ENCODE measurements at regions not wholly inside any gene's neighbourhood (a gene's known extent, or its start where the extent isn't known, plus 50 kb on each side); places are given as distances from the start of the nearest gene placed in this dataset.

DNA sequence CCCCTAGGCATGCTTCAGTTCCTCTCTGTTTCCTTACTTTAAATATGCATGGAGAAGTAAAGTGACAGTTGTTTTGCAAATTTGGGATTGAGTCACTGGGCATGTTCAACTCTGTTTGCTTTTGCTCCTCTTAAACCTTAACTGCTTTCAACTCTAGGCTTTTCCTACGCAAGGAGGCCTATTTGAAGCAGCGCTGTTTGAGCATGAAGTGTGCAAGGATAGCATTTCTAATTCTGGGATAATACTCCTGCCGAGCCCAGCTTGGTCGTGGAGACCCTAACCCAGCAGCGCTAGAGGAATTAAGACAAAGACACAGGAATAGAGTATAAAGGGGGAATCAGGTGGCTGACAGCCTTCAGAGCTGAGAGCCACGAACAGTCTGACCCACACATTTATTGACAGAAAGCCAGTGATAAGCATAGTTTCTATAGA lies 803.4 kb upstream of the CDH10 start:
- TF ChIP-seq, protein P1, sequence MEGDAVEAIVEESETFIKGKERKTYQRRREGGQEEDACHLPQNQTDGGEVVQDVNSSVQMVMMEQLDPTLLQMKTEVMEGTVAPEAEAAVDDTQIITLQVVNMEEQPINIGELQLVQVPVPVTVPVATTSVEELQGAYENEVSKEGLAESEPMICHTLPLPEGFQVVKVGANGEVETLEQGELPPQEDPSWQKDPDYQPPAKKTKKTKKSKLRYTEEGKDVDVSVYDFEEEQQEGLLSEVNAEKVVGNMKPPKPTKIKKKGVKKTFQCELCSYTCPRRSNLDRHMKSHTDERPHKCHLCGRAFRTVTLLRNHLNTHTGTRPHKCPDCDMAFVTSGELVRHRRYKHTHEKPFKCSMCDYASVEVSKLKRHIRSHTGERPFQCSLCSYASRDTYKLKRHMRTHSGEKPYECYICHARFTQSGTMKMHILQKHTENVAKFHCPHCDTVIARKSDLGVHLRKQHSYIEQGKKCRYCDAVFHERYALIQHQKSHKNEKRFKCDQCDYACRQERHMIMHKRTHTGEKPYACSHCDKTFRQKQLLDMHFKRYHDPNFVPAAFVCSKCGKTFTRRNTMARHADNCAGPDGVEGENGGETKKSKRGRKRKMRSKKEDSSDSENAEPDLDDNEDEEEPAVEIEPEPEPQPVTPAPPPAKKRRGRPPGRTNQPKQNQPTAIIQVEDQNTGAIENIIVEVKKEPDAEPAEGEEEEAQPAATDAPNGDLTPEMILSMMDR (IDR thresholded peaks at IDR 0.05): no peak
- TF ChIP-seq, protein P2, sequence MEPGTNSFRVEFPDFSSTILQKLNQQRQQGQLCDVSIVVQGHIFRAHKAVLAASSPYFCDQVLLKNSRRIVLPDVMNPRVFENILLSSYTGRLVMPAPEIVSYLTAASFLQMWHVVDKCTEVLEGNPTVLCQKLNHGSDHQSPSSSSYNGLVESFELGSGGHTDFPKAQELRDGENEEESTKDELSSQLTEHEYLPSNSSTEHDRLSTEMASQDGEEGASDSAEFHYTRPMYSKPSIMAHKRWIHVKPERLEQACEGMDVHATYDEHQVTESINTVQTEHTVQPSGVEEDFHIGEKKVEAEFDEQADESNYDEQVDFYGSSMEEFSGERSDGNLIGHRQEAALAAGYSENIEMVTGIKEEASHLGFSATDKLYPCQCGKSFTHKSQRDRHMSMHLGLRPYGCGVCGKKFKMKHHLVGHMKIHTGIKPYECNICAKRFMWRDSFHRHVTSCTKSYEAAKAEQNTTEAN (CRISPR knock-in tag; IDR thresholded peaks at IDR 0.05): no peak
- TF ChIP-seq ZNF423 (CRISPR knock-in tag; IDR thresholded peaks at IDR 0.05) (no peak), CREB1 (CRISPR knock-in tag; IDR thresholded peaks at IDR 0.05) (no peak), FOXP1 (CRISPR knock-in tag; IDR thresholded peaks at IDR 0.05; ENCODE audit: borderline replicate concordance) (no peak), NR2C2 (CRISPR knock-in tag; IDR thresholded peaks at IDR 0.05) (no peak)
- TF ChIP-seq, protein P3, sequence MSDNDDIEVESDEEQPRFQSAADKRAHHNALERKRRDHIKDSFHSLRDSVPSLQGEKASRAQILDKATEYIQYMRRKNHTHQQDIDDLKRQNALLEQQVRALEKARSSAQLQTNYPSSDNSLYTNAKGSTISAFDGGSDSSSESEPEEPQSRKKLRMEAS (CRISPR knock-in tag; IDR thresholded peaks at IDR 0.05): no peak
- TF ChIP-seq, protein P4, sequence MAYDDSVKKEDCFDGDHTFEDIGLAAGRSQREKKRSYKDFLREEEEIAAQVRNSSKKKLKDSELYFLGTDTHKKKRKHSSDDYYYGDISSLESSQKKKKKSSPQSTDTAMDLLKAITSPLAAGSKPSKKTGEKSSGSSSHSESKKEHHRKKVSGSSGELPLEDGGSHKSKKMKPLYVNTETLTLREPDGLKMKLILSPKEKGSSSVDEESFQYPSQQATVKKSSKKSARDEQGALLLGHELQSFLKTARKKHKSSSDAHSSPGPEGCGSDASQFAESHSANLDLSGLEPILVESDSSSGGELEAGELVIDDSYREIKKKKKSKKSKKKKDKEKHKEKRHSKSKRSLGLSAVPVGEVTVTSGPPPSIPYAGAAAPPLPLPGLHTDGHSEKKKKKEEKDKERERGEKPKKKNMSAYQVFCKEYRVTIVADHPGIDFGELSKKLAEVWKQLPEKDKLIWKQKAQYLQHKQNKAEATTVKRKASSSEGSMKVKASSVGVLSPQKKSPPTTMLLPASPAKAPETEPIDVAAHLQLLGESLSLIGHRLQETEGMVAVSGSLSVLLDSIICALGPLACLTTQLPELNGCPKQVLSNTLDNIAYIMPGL (CRISPR knock-in tag; IDR thresholded peaks at IDR 0.05): no peak

Data from WTC11 (cell line).